Right hindlimb (tissue), 1 donor: ENCODE measurements at regions not wholly inside any gene's neighbourhood (a gene's known extent, or its start where the extent isn't known, plus 50 kb on each side); places are given as distances from the start of the nearest gene placed in this dataset.

Source experiments
- DNase-seq: peaks from one replicate; pipeline ENCODE4 v3.0.0-alpha.2; 2018

GRCh38 chr4:24417206-24417605, 167.1 kb downstream of the DHX15 start:
- DNase-seq: no peak

- DNase-seq: no peak
Measured at GRCh38 chr4:24416293-24416692, 168.1 kb downstream of the DHX15 start.

- DNase-seq: no peak
Measured at GRCh38 chr4:24413311-24413784, 171.0 kb downstream of the DHX15 start.

GRCh38 chr4:24411806-24412205, 172.5 kb downstream of the DHX15 start:
- no peak for DNase-seq

- no peak for DNase-seq
Measured at GRCh38 chr4:24411299-24411698, 173.1 kb downstream of the DHX15 start.

- no peak for DNase-seq
Measured at GRCh38 chr4:24408640-24409039, 175.7 kb downstream of the DHX15 start.

GRCh38 chr4:24405926-24406325, 178.4 kb downstream of the DHX15 start:
- DNase-seq: no peak

GRCh38 chr4:24405341-24405740, 179.0 kb downstream of the DHX15 start:
- DNase-seq: no peak

- no peak for DNase-seq
Measured at GRCh38 chr4:24404281-24404680, 180.1 kb downstream of the DHX15 start.

- DNase-seq: no peak
Measured at GRCh38 chr4:24403265-24403664, 181.1 kb downstream of the DHX15 start.

GRCh38 chr4:24400537-24400936, 183.8 kb downstream of the DHX15 start:
- no peak for DNase-seq

- DNase-seq: no peak
Measured at GRCh38 chr4:24396988-24397387, 187.4 kb downstream of the DHX15 start.

- DNase-seq: no peak
Measured at GRCh38 chr4:24395937-24396336, 188.4 kb downstream of the DHX15 start.

- no peak for DNase-seq
Measured at GRCh38 chr4:24394041-24394440, 190.3 kb downstream of the DHX15 start.

GRCh38 chr4:24392613-24393012, 191.7 kb downstream of the DHX15 start:
- no peak for DNase-seq

- no peak for DNase-seq
Measured at GRCh38 chr4:24382381-24382780, 202.0 kb downstream of the DHX15 start.

GRCh38 chr4:24380957-24381665, 203.2 kb downstream of the DHX15 start:
- DNase-seq: no peak

- DNase-seq: no peak
Measured at GRCh38 chr4:24373704-24374103, 210.7 kb downstream of the DHX15 start.

- DNase-seq: peak; percentile 81
Measured at GRCh38 chr4:24372881-24373280, 211.5 kb downstream of the DHX15 start.

GRCh38 chr4:24372341-24372740, 212.0 kb downstream of the DHX15 start:
- DNase-seq: no peak

- DNase-seq: no peak
Measured at GRCh38 chr4:24370421-24370820, 213.9 kb downstream of the DHX15 start.

- DNase-seq: no peak
Measured at GRCh38 chr4:24369507-24370029, 214.8 kb downstream of the DHX15 start.

- no peak for DNase-seq
Measured at GRCh38 chr4:24368801-24369200, 215.6 kb downstream of the DHX15 start.

GRCh38 chr4:24364852-24365251, 219.5 kb downstream of the DHX15 start:
- DNase-seq: no peak

- DNase-seq: no peak
Measured at GRCh38 chr4:24364249-24364648, 220.1 kb downstream of the DHX15 start.
